Neural crest cell (in vitro differentiated cells): ENCODE measurements at regions not wholly inside any gene's neighbourhood (a gene's known extent, or its start where the extent isn't known, plus 50 kb on each side); places are given as distances from the start of the nearest gene placed in this dataset.

Experiments
- DNase-seq: peaks from one replicate; pipeline ENCODE4 v3.0.0; 2021; ENCODE audit warnings: low read depth, mixed read lengths, low spot score
- H3K27ac Mint-ChIP-seq: one replicate; pipeline ENCODE4 v1.8.0; 2021; ENCODE audit warnings: mild to moderate bottlenecking, mixed read lengths; ENCODE audit not compliant: unreplicated experiment
- H3K27me3 Mint-ChIP-seq: 2 replicates; pipeline ENCODE4 v1.8.0; 2021; ENCODE audit warnings: low read depth, mild to moderate bottlenecking, mixed read lengths
- H3K36me3 Mint-ChIP-seq: 2 replicates; pipeline ENCODE4 v1.8.0; 2021; ENCODE audit warnings: low read depth, mild to moderate bottlenecking, mixed read lengths
- H3K4me1 Mint-ChIP-seq: 2 replicates; pipeline ENCODE4 v1.8.0; 2021; ENCODE audit warnings: mixed read lengths
- H3K4me3 Mint-ChIP-seq: one replicate; pipeline ENCODE4 v1.8.0; 2021; ENCODE audit warnings: mild to moderate bottlenecking, mixed read lengths
- H3K9me3 Mint-ChIP-seq: 2 replicates; pipeline ENCODE4 v1.8.0; 2021; ENCODE audit warnings: mixed read lengths
- TF ChIP-seq, protein P1 (sequence below): fragments of 200-600 bp; sonication (generic); conservative IDR thresholded peaks from 2 replicates; pipeline ENCODE4 v1.5.0; 2021; ENCODE audit warnings: antibody characterized with exemption, mild to moderate bottlenecking

DNA sequence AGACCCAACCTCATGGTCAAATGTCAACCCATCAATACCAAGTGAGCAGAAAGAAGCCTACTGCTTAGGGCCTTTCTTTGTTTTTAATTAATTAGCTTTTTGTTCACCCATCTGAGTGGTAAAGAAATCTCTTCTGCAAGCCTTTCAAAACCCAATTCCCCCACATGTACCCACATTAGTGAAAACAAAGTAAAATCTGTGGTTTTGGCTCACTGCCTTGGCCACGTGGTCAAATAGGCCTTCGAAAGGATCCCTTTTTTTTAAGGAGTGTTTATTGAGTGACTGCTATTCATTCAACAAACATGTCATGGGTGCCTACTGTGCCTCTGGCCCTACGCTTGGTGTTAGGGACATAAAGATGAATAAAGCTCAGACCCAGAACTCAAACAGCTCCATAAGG is 160.1 kb downstream of the NUAK1 start:
- Mint-ChIP-seq H3K27ac (peak overlapping the region; percentile 16), H3K27me3 (no peaks in the 10 kb centered on the region), H3K36me3 (peaks cover 5% of the 10 kb centered on the region), H3K9me3 (peaks cover 8% of the 10 kb centered on the region), H3K4me1 (peaks cover 79% of the 10 kb centered on the region), H3K4me3 (peak overlapping the region; percentile 47)
- DNase-seq: peak; percentile 14
- TF ChIP-seq, protein P1, sequence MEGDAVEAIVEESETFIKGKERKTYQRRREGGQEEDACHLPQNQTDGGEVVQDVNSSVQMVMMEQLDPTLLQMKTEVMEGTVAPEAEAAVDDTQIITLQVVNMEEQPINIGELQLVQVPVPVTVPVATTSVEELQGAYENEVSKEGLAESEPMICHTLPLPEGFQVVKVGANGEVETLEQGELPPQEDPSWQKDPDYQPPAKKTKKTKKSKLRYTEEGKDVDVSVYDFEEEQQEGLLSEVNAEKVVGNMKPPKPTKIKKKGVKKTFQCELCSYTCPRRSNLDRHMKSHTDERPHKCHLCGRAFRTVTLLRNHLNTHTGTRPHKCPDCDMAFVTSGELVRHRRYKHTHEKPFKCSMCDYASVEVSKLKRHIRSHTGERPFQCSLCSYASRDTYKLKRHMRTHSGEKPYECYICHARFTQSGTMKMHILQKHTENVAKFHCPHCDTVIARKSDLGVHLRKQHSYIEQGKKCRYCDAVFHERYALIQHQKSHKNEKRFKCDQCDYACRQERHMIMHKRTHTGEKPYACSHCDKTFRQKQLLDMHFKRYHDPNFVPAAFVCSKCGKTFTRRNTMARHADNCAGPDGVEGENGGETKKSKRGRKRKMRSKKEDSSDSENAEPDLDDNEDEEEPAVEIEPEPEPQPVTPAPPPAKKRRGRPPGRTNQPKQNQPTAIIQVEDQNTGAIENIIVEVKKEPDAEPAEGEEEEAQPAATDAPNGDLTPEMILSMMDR: no peak

- no peak overlapping the region for H3K27ac Mint-ChIP-seq
- TF ChIP-seq, protein P1: no peak
- H3K4me1 Mint-ChIP-seq: peaks cover 78% of the 10 kb centered on the region
- peaks cover 4% of the 10 kb centered on the region for H3K9me3 Mint-ChIP-seq
- H3K27me3 Mint-ChIP-seq: no peaks in the 10 kb centered on the region
- H3K4me3 Mint-ChIP-seq: no peak overlapping the region
- DNase-seq: no peak
- H3K36me3 Mint-ChIP-seq: peaks cover 2% of the 10 kb centered on the region
Measured at GRCh38 chr12:105980085-105980484, 158.7 kb downstream of the NUAK1 start.

- H3K27ac Mint-ChIP-seq: no peak overlapping the region
Measured at GRCh38 chr12:105980533-105980932, 158.2 kb downstream of the NUAK1 start.

GRCh38 chr12:105982022-105982421 is 156.7 kb downstream of the NUAK1 start:
- no peaks in the 10 kb centered on the region for H3K27me3 Mint-ChIP-seq
- TF ChIP-seq, protein P1: no peak
- no peak overlapping the region for H3K4me3 Mint-ChIP-seq
- peaks cover 63% of the 10 kb centered on the region for H3K4me1 Mint-ChIP-seq
- H3K9me3 Mint-ChIP-seq: peaks cover 3% of the 10 kb centered on the region
- H3K27ac Mint-ChIP-seq: no peak overlapping the region
- no peak for DNase-seq
- H3K36me3 Mint-ChIP-seq: peaks cover 1% of the 10 kb centered on the region

More at GRCh38 chr12:105980533-105980932, 158.2 kb downstream of the NUAK1 start:
- Mint-ChIP-seq H3K4me3 (no peak overlapping the region), H3K9me3 (peaks cover 3% of the 10 kb centered on the region), H3K4me1 (peaks cover 73% of the 10 kb centered on the region), H3K36me3 (peaks cover 2% of the 10 kb centered on the region), H3K27me3 (no peaks in the 10 kb centered on the region)
- TF ChIP-seq, protein P1: no peak
- DNase-seq: no peak

GRCh38 chr12:105983622-105984320 is 155.0 kb downstream of the NUAK1 start:
- peaks cover 46% of the 10 kb centered on the region for H3K4me1 Mint-ChIP-seq
- TF ChIP-seq, protein P1: no peak
- no peak overlapping the region for H3K4me3 Mint-ChIP-seq
- no peak for DNase-seq
- no peak overlapping the region for H3K27ac Mint-ChIP-seq
- H3K27me3 Mint-ChIP-seq: no peaks in the 10 kb centered on the region
- no peaks in the 10 kb centered on the region for H3K36me3 Mint-ChIP-seq
- no peaks in the 10 kb centered on the region for H3K9me3 Mint-ChIP-seq
